ENCODE measurements at regions not wholly inside any gene's neighbourhood (a gene's known extent, or its start where the extent isn't known, plus 50 kb on each side); places are given as distances from the start of the nearest gene placed in this dataset.

GRCh38 chr6:33958526-33959328 lies 154.9 kb upstream of the MLN start:
- TF ChIP-seq, protein P1, sequence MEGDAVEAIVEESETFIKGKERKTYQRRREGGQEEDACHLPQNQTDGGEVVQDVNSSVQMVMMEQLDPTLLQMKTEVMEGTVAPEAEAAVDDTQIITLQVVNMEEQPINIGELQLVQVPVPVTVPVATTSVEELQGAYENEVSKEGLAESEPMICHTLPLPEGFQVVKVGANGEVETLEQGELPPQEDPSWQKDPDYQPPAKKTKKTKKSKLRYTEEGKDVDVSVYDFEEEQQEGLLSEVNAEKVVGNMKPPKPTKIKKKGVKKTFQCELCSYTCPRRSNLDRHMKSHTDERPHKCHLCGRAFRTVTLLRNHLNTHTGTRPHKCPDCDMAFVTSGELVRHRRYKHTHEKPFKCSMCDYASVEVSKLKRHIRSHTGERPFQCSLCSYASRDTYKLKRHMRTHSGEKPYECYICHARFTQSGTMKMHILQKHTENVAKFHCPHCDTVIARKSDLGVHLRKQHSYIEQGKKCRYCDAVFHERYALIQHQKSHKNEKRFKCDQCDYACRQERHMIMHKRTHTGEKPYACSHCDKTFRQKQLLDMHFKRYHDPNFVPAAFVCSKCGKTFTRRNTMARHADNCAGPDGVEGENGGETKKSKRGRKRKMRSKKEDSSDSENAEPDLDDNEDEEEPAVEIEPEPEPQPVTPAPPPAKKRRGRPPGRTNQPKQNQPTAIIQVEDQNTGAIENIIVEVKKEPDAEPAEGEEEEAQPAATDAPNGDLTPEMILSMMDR (IDR thresholded peaks at IDR 0.05; ENCODE audit: low read depth, low read length, poor library complexity, severe bottlenecking) = peak; percentile 82
- TF ChIP-seq EZH2phosphoT487 (IDR thresholded peaks at IDR 0.05; ENCODE audit: borderline replicate concordance, low read length) = no peak
